GM23248 (cell line): ENCODE measurements at regions not wholly inside any gene's neighbourhood (a gene's known extent, or its start where the extent isn't known, plus 50 kb on each side); places are given as distances from the start of the nearest gene placed in this dataset.

Experiments used
- DNase-seq: peaks from one replicate; pipeline ENCODE4 v3.0.0-alpha.2; 2015
- H2AFZ ChIP-seq: fragments of 200-600 bp; sonication (generic); 2 replicates; pipeline ENCODE4 v1.6.1; 2016; ENCODE audit warnings: antibody characterized with exemption
- H3F3A ChIP-seq: fragments of 200-600 bp; sonication (generic); 2 replicates; pipeline ENCODE4 v1.6.1; 2016; ENCODE audit warnings: mild to moderate bottlenecking, antibody characterized with exemption, mixed run types; ENCODE audit not compliant: insufficient read depth
- H3K27ac ChIP-seq: fragments of 200-600 bp; sonication (generic); 2 replicates; pipeline ENCODE4 v1.5.1; 2016; ENCODE audit warnings: mild to moderate bottlenecking
- H3K27me3 ChIP-seq: fragments of 200-600 bp; sonication (generic); replicated peaks from 2 replicates; pipeline ENCODE4 v1.6.1; 2016; ENCODE audit warnings: mild to moderate bottlenecking; ENCODE audit not compliant: insufficient read depth
- H3K36me3 ChIP-seq: fragments of 200-600 bp; sonication (generic); 2 replicates; pipeline ENCODE4 v1.6.1; 2016; ENCODE audit warnings: low read depth, mild to moderate bottlenecking
- H3K4me1 ChIP-seq: fragments of 200-600 bp; sonication (generic); 2 replicates; pipeline ENCODE4 v1.6.1; 2016; ENCODE audit warnings: mild to moderate bottlenecking; ENCODE audit not compliant: insufficient read depth
- H3K4me2 ChIP-seq: fragments of 200-600 bp; sonication (generic); one replicate; pipeline ENCODE4 v1.6.1; 2016; ENCODE audit warnings: mild to moderate bottlenecking; ENCODE audit not compliant: unreplicated experiment
- H3K4me3 ChIP-seq: fragments of 200-600 bp; sonication (generic); 2 replicates; pipeline ENCODE4 v1.5.1; 2016; ENCODE audit warnings: mild to moderate bottlenecking
- H3K79me2 ChIP-seq: fragments of 200-600 bp; sonication (generic); 2 replicates; pipeline ENCODE4 v1.6.1; 2016; ENCODE audit warnings: mild to moderate bottlenecking; ENCODE audit not compliant: insufficient read depth
- H3K9ac ChIP-seq: fragments of 200-600 bp; sonication (generic); 2 replicates; pipeline ENCODE4 v1.6.1; 2016; ENCODE audit warnings: mild to moderate bottlenecking
- H3K9me2 ChIP-seq: fragments of 200-600 bp; sonication (generic); 2 replicates; pipeline ENCODE4 v1.6.1; 2016; ENCODE audit warnings: mixed run types, mild to moderate bottlenecking, moderate library complexity; ENCODE audit not compliant: insufficient read depth
- H3K9me3 ChIP-seq: fragments of 200-600 bp; sonication (generic); one replicate; pipeline ENCODE4 v1.6.1; 2017; ENCODE audit warnings: low read depth
- H4K20me1 ChIP-seq: fragments of 200-600 bp; sonication (generic); 2 replicates; pipeline ENCODE4 v1.6.0; 2016; ENCODE audit not compliant: insufficient read depth
- EZH2 ChIP-seq: fragments of 200-600 bp; sonication (generic); IDR thresholded peaks from 2 replicates; pipeline ENCODE4 v1.6.1; 2018; ENCODE audit warnings: antibody characterized with exemption, mild to moderate bottlenecking; ENCODE audit not compliant: insufficient read depth, poor library complexity, severe bottlenecking
- EZH2phosphoT487 ChIP-seq: fragments of 200-600 bp; sonication (generic); IDR thresholded peaks from 2 replicates; pipeline ENCODE4 v1.6.1; 2018; ENCODE audit warnings: antibody characterized with exemption, moderate library complexity, mild to moderate bottlenecking, low read depth; ENCODE audit not compliant: insufficient read depth
- WGBS, 2 experiments: methylation state at CpG; one replicate each; pipeline ENCODE4 v1.1.6; 2015 to 2017; ENCODE audit warnings: low lambda C conversion rate in 2 of 2, low coverage in 1 of 2; ENCODE audit errors: missing lambda C conversion rate in 2 of 2; 5-methylcytosine and 5-hydroxymethylcytosine counted together
- in situ Hi-C: fragments of 300-500 bp; cut with MboI; formaldehyde crosslinking; loops from 2 replicates; pipeline ENCODE4 v1.15.0; 2020

DNA sequence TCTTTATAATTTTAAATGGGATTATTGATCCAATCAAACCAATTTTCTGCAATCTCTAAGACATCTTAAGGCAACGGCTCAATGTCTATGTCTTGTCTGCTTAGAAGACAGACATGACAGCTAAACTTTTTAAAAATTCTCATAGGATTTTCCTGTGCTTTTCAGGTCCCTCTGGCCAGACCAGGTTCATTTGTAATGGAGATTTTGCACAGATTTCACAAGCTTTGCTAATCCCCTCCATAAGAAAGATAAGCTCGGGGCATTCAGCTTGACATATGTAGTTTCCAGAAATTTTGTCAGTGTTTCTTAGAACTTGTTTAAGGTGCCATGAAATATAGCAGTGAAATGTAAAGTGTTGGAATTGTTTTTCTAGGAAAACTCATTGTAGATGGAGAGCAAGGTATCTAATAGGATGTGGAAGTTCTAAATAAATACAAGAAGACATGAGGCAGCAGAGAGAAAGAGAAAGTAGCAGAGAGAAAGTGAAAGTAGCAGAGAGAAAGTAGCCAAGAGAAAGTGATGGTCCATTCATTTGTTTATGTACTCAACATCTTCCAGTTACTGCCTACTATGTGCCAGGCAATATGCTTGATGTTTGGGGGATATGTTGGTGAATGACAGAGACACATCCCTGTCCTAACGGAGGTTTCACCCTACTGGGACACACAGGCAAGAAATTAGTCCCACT is 219.1 kb upstream of the ARHGAP42 start:
- no peak for TF ChIP-seq EZH2phosphoT487
- TF ChIP-seq EZH2: no peak
- Histone ChIP-seq H3K9me2 (no peaks in the 10 kb centered on the region), H3K4me3 (no peak overlapping the region)

DNA sequence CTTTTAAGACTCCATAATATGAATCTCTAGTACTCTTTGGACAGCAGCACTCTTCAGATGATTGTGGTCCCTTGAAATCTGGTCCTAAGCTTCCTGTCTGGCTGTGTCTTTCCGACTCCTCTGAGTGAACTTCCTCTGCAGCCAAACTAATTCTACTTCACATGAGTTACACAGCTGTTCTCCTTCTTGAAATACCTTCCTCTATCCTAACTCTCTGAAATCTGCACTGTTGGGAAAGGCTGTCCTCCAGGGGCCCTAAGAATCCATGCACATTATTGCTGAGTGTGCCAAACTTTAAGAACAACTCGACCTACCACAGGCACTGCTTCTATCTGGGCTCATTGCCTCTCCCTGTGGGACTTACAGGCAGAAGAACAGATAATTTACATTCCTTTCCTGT is 217.3 kb upstream of the ARHGAP42 start:
- H3K27ac ChIP-seq: no peak overlapping the region
- no peaks in the 10 kb centered on the region for H3K9me3 ChIP-seq
- H3K9ac ChIP-seq: no peak overlapping the region
- no peaks in the 10 kb centered on the region for H3K27me3 ChIP-seq
- in situ Hi-C loops: no loop called here
- WGBS, 2 experiments: 2 to 16% methylated on average over 2 of the region's 2 CpGs
- no peak for TF ChIP-seq EZH2phosphoT487
- H3K36me3 ChIP-seq: no peaks in the 10 kb centered on the region
- H3K4me3 ChIP-seq: no peak overlapping the region
- no peaks in the 10 kb centered on the region for H3F3A ChIP-seq
- H3K79me2 ChIP-seq: no peaks in the 10 kb centered on the region
- no peaks in the 10 kb centered on the region for H3K9me2 ChIP-seq
- H4K20me1 ChIP-seq: no peaks in the 10 kb centered on the region
- H2AFZ ChIP-seq: no peak overlapping the region
- no peaks in the 10 kb centered on the region for H3K4me1 ChIP-seq
- no peak overlapping the region for H3K4me2 ChIP-seq
- no peak for DNase-seq

More for the DNA sequence above, 219.1 kb upstream of the ARHGAP42 start:
- H3K36me3 ChIP-seq: no peaks in the 10 kb centered on the region
- no peak overlapping the region for H3K4me2 ChIP-seq
- H3K9ac ChIP-seq: no peak overlapping the region
- in situ Hi-C loops: no loop called here
- 13 to 16% methylated on average over 3 of the region's 3 CpGs for WGBS, 2 experiments
- no peak overlapping the region for H2AFZ ChIP-seq
- no peaks in the 10 kb centered on the region for H3K4me1 ChIP-seq
- no peaks in the 10 kb centered on the region for H3F3A ChIP-seq
- no peak overlapping the region for H3K27ac ChIP-seq
- no peaks in the 10 kb centered on the region for H3K9me3 ChIP-seq
- no peaks in the 10 kb centered on the region for H3K27me3 ChIP-seq
- DNase-seq: no peak
- no peaks in the 10 kb centered on the region for H4K20me1 ChIP-seq
- no peaks in the 10 kb centered on the region for H3K79me2 ChIP-seq

- Histone ChIP-seq H3K27me3 (no peaks in the 10 kb centered on the region), H3K4me3 (no peak overlapping the region), H3K4me1 (no peaks in the 10 kb centered on the region), H4K20me1 (no peaks in the 10 kb centered on the region), H3K36me3 (no peaks in the 10 kb centered on the region), H3K9me2 (no peaks in the 10 kb centered on the region), H3K27ac (no peak overlapping the region), H2AFZ (no peak overlapping the region), H3K4me2 (no peak overlapping the region), H3K79me2 (no peaks in the 10 kb centered on the region), H3K9me3 (no peaks in the 10 kb centered on the region), H3F3A (no peaks in the 10 kb centered on the region), H3K9ac (no peak overlapping the region)
- TF ChIP-seq EZH2phosphoT487: no peak
- no peak for TF ChIP-seq EZH2
- no peak for DNase-seq
- in situ Hi-C loops: no loop called here
- 8 to 18% methylated on average over 2 of the region's 2 CpGs for WGBS, 2 experiments
Measured at GRCh38 chr11:100472727-100473389, 214.2 kb upstream of the ARHGAP42 start.

DNA sequence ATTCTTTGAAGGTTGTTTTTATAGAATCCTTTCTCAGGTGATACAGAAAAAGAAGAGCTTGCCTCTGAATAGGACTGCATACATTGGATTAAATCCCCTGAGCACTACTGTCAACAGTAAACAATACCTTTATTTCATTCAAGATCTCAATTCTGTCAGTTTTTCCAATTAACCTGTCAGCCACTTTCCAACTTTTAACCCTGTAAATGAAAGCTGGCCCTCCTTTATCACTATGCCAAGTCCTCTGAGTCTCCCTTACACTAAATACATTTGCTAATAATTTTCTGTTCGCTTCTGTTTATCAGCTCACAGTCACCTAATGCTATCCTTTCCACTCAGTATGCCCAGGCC is 213.7 kb upstream of the ARHGAP42 start:
- no peak overlapping the region for H3K9ac ChIP-seq
- no peaks in the 10 kb centered on the region for H3K9me3 ChIP-seq
- no peaks in the 10 kb centered on the region for H3K79me2 ChIP-seq
- no peak overlapping the region for H2AFZ ChIP-seq
- no peaks in the 10 kb centered on the region for H3K4me1 ChIP-seq
- in situ Hi-C loops: no loop called here
- H3K27me3 ChIP-seq: no peaks in the 10 kb centered on the region
- H3K4me2 ChIP-seq: no peak overlapping the region
- H3K36me3 ChIP-seq: no peaks in the 10 kb centered on the region
- no peaks in the 10 kb centered on the region for H3K9me2 ChIP-seq
- no peak for DNase-seq
- no peak for TF ChIP-seq EZH2phosphoT487
- TF ChIP-seq EZH2: no peak
- no peaks in the 10 kb centered on the region for H3F3A ChIP-seq
- no peak overlapping the region for H3K27ac ChIP-seq
- H4K20me1 ChIP-seq: no peaks in the 10 kb centered on the region
- H3K4me3 ChIP-seq: no peak overlapping the region
- WGBS, 2 experiments: 8 to 10% methylated on average over 1 of the region's 1 CpG
